ENCODE measurements at regions not wholly inside any gene's neighbourhood (a gene's known extent, or its start where the extent isn't known, plus 50 kb on each side); places are given as distances from the start of the nearest gene placed in this dataset.
"Not testable (repeated sequence)": the region's sequence is repeated elsewhere in the genome, so short reads cannot be mapped to it uniquely, and the experiment has no call there.

- DNase-seq (ENCODE audit: low read depth in 2 of 2), result no peak
These were observed 561.8 kb upstream of the TUSC1 start for GRCh38 chr9:26240020-26240419.

GRCh38 chr9:26237256-26237655 lies 559.0 kb upstream of the TUSC1 start:
- DNase-seq (ENCODE audit: low read depth in 2 of 2), result peak in 1 of 2 donors; percentile 2

GRCh38 chr9:26234865-26235264 lies 556.6 kb upstream of the TUSC1 start:
- DNase-seq (ENCODE audit: low read depth in 2 of 2), result no peak

GRCh38 chr9:26231391-26231790 lies 553.1 kb upstream of the TUSC1 start:
- DNase-seq (ENCODE audit: low read depth in 2 of 2), result no peak

- DNase-seq (ENCODE audit: low read depth in 2 of 2), result no peak
These were observed 551.2 kb upstream of the TUSC1 start for GRCh38 chr9:26229324-26230054.

- peak; percentile 5 to 29 for DNase-seq (ENCODE audit: low read depth in 2 of 2)
These were observed 550.0 kb upstream of the TUSC1 start for GRCh38 chr9:26228273-26228672.

- DNase-seq (ENCODE audit: low read depth in 2 of 2), result no peak
These were observed 543.0 kb upstream of the TUSC1 start for GRCh38 chr9:26221290-26221689.

GRCh38 chr9:26220367-26220766 lies 542.1 kb upstream of the TUSC1 start:
- DNase-seq (ENCODE audit: low read depth in 2 of 2), result no peak

GRCh38 chr9:26219961-26220360 lies 541.7 kb upstream of the TUSC1 start:
- DNase-seq (ENCODE audit: low read depth in 2 of 2), result no peak

GRCh38 chr9:26216702-26217101 lies 538.5 kb upstream of the TUSC1 start:
- DNase-seq (ENCODE audit: low read depth in 2 of 2), result no peak

GRCh38 chr9:26214713-26215444 lies 536.6 kb upstream of the TUSC1 start:
- not testable (repeated sequence) for DNase-seq (ENCODE audit: low read depth in 2 of 2)

GRCh38 chr9:26210338-26210851 lies 532.2 kb upstream of the TUSC1 start:
- no peak for DNase-seq (ENCODE audit: low read depth in 2 of 2)

GRCh38 chr9:26205261-26205660 lies 527.0 kb upstream of the TUSC1 start:
- no peak for DNase-seq (ENCODE audit: low read depth in 2 of 2)

GRCh38 chr9:26193237-26193636 lies 515.0 kb upstream of the TUSC1 start:
- DNase-seq (ENCODE audit: low read depth in 2 of 2), result no peak

- DNase-seq (ENCODE audit: low read depth in 2 of 2), result no peak
These were observed 513.5 kb upstream of the TUSC1 start for GRCh38 chr9:26191711-26192110.

- no peak for DNase-seq (ENCODE audit: low read depth in 2 of 2)
These were observed 503.6 kb upstream of the TUSC1 start for GRCh38 chr9:26181836-26182235.

- DNase-seq (ENCODE audit: low read depth in 2 of 2), result no peak
These were observed 498.4 kb upstream of the TUSC1 start for GRCh38 chr9:26176628-26177027.

GRCh38 chr9:26175264-26175663 lies 497.0 kb upstream of the TUSC1 start:
- DNase-seq (ENCODE audit: low read depth in 2 of 2), result no peak

- no peak for DNase-seq (ENCODE audit: low read depth in 2 of 2)
These were observed 494.1 kb upstream of the TUSC1 start for GRCh38 chr9:26172301-26172700.

GRCh38 chr9:26171691-26172090 lies 493.4 kb upstream of the TUSC1 start:
- no peak for DNase-seq (ENCODE audit: low read depth in 2 of 2)

- DNase-seq (ENCODE audit: low read depth in 2 of 2), result no peak
These were observed 491.9 kb upstream of the TUSC1 start for GRCh38 chr9:26170190-26170589.

- no peak for DNase-seq (ENCODE audit: low read depth in 2 of 2)
These were observed 491.5 kb upstream of the TUSC1 start for GRCh38 chr9:26169708-26170107.

- DNase-seq (ENCODE audit: low read depth in 2 of 2), result no peak
These were observed 488.3 kb upstream of the TUSC1 start for GRCh38 chr9:26166537-26166936.
